Ovary (tissue), 3 donors: ENCODE measurements at regions not wholly inside any gene's neighbourhood (a gene's known extent, or its start where the extent isn't known, plus 50 kb on each side); places are given as distances from the start of the nearest gene placed in this dataset.

Source experiments
- CTCF ChIP-seq, 3 donors: fragments of 450-650 bp in 2 of 3; fragments of 200-600 bp in 1 of 3; IDR thresholded peaks; one replicate each; pipeline versions ENCODE4 v1.5.1 to v1.8.0; 2016 to 2022; ENCODE audit warnings: antibody characterized with exemption in 3 of 3, mild to moderate bottlenecking in 1 of 3
- EP300 ChIP-seq: sonication (generic); formaldehyde crosslinking; IDR thresholded peaks from one replicate; pipeline ENCODE4 v1.6.1; 2017; ENCODE audit warnings: antibody characterized with exemption
- donor health status: DM: no; HTN: no; CAD: no.

GRCh38 chr9:8244505-8245092, 445.0 kb upstream of the DMAC1 start:
- TF ChIP-seq CTCF (IDR thresholded peaks at IDR 0.05): no peak
- TF ChIP-seq EP300: no peak
